ENCODE measurements at regions not wholly inside any gene's neighbourhood (a gene's known extent, or its start where the extent isn't known, plus 50 kb on each side); places are given as distances from the start of the nearest gene placed in this dataset.

- Histone ChIP-seq H3K9ac (ENCODE audit: low read depth, low read length, poor library complexity) (no peak overlapping the region), H3K79me1 (ENCODE audit: low read depth, low read length) (no peaks in the 10 kb centered on the region), H3K4me3 (ENCODE audit: low read length in 2 of 2) (no peak overlapping the region), H2BK5ac (ENCODE audit: low read length) (no peak overlapping the region), H2BK12ac (ENCODE audit: low read length) (no peak overlapping the region), H3K4me1 (ENCODE audit: control insufficient read depth in 2 of 2, insufficient read depth in 1 of 2, low read depth in 1 of 2, low read length in 2 of 2) (peaks cover 0 to 7% of the 10 kb centered on the region in 2 donors), H3K27me3 (ENCODE audit: control insufficient read depth in 3 of 3, insufficient read depth in 3 of 3, low read depth in 1 of 3, low read length in 3 of 3) (peaks cover 0 to 3% (median 0%) of the 10 kb centered on the region in 3 experiments), H3K9me3 (replicated peaks in 1 of 2; ENCODE audit: control insufficient read depth in 2 of 2, insufficient read depth in 1 of 2, low read depth in 1 of 2, low read length in 2 of 2) (no peaks in the 10 kb centered on the region), H3K4me2 (ENCODE audit: insufficient read depth, low read length, poor library complexity, severe bottlenecking) (no peak overlapping the region), H3K18ac (ENCODE audit: low read length) (no peak overlapping the region), H3K23ac (ENCODE audit: low read depth, low read length, poor library complexity) (peak overlapping the region; percentile 19), H4K8ac (ENCODE audit: low read depth, low read length) (no peak overlapping the region), H2AFZ (ENCODE audit: low read length) (no peak overlapping the region), H3K4ac (ENCODE audit: low read length) (peak overlapping the region; percentile 54), H3K36me3 (replicated peaks in 1 of 2; ENCODE audit: control insufficient read depth in 2 of 2, insufficient read depth in 2 of 2, low read length in 2 of 2) (no peaks in the 10 kb centered on the region), H2BK15ac (ENCODE audit: low read length) (no peak overlapping the region), H3K27ac (replicated peaks; ENCODE audit: low read length) (no peak overlapping the region), H3K14ac (ENCODE audit: low read length) (no peak overlapping the region), H4K91ac (ENCODE audit: low read depth, low read length, poor library complexity) (no peak overlapping the region), H2AK5ac (ENCODE audit: low read depth, low read length) (no peak overlapping the region), H2BK120ac (ENCODE audit: low read depth, low read length) (no peak overlapping the region)
- WGBS, 2 donors (ENCODE audit: extremely low coverage in 2 of 2, insufficient read length in 2 of 2, insufficient replicate concordance in 1 of 2), result no CpG with 5 or more reads among the region's 11 CpGs
- DNase-seq (ENCODE audit: low spot score), result no peak
Measured at GRCh38 chr3:44080474-44081072, 161.1 kb upstream of the TOPAZ1 start.

DNA sequence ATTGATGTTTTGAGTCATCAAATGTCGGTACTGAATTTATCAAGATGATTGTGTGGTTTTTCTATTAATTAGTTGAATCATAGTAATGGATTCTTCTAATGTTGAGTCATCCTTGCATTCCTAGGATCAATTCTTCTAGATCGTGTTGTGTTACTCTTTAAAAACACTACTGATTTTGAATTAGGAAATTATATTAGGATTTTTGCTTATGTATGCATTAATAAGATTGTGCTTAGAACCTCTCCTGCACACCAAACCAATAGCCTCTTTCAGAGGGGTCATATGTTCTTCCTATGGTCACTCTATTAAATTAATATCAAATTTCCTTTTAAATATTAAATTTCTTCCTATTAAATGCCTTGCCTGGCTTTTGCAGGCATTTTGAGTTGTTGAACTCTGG, 151.7 kb upstream of the TOPAZ1 start:
- H3K79me1 ChIP-seq (ENCODE audit: low read depth, low read length), result no peaks in the 10 kb centered on the region
- H3K4ac ChIP-seq (ENCODE audit: low read length), result no peak overlapping the region
- H2BK120ac ChIP-seq (ENCODE audit: low read depth, low read length), result no peak overlapping the region
- H3K9me3 ChIP-seq (replicated peaks in 1 of 2; ENCODE audit: control insufficient read depth in 2 of 2, insufficient read depth in 1 of 2, low read depth in 1 of 2, low read length in 2 of 2), result no peaks in the 10 kb centered on the region
- no peak overlapping the region for H2BK5ac ChIP-seq (ENCODE audit: low read length)
- H3K27ac ChIP-seq (replicated peaks; ENCODE audit: low read length), result no peak overlapping the region
- no peak overlapping the region for H3K23ac ChIP-seq (ENCODE audit: low read depth, low read length, poor library complexity)
- no peak for DNase-seq (ENCODE audit: low spot score)
- no peak overlapping the region for H3K4me3 ChIP-seq (ENCODE audit: low read length in 2 of 2)
- no peak overlapping the region for H3K14ac ChIP-seq (ENCODE audit: low read length)
- WGBS, 2 donors (ENCODE audit: extremely low coverage in 2 of 2, insufficient read length in 2 of 2, insufficient replicate concordance in 1 of 2), result no CpG with 5 or more reads among the region's 2 CpGs
- H4K91ac ChIP-seq (ENCODE audit: low read depth, low read length, poor library complexity), result no peak overlapping the region
- H2AK5ac ChIP-seq (ENCODE audit: low read depth, low read length), result no peak overlapping the region
- no peak overlapping the region for H3K18ac ChIP-seq (ENCODE audit: low read length)
- no peaks in the 10 kb centered on the region for H3K27me3 ChIP-seq (ENCODE audit: control insufficient read depth in 3 of 3, insufficient read depth in 3 of 3, low read depth in 1 of 3, low read length in 3 of 3)
- no peaks in the 10 kb centered on the region for H3K36me3 ChIP-seq (replicated peaks in 1 of 2; ENCODE audit: control insufficient read depth in 2 of 2, insufficient read depth in 2 of 2, low read length in 2 of 2)
- no peak overlapping the region for H4K8ac ChIP-seq (ENCODE audit: low read depth, low read length)
- no peak overlapping the region for H2BK12ac ChIP-seq (ENCODE audit: low read length)
- no peak overlapping the region for H3K4me2 ChIP-seq (ENCODE audit: insufficient read depth, low read length, poor library complexity, severe bottlenecking)
- no peak overlapping the region for H2AFZ ChIP-seq (ENCODE audit: low read length)
- no peak overlapping the region for H3K9ac ChIP-seq (ENCODE audit: low read depth, low read length, poor library complexity)
- no peak overlapping the region for H2BK15ac ChIP-seq (ENCODE audit: low read length)
- no peaks in the 10 kb centered on the region for H3K4me1 ChIP-seq (ENCODE audit: control insufficient read depth in 2 of 2, insufficient read depth in 1 of 2, low read depth in 1 of 2, low read length in 2 of 2)

DNA sequence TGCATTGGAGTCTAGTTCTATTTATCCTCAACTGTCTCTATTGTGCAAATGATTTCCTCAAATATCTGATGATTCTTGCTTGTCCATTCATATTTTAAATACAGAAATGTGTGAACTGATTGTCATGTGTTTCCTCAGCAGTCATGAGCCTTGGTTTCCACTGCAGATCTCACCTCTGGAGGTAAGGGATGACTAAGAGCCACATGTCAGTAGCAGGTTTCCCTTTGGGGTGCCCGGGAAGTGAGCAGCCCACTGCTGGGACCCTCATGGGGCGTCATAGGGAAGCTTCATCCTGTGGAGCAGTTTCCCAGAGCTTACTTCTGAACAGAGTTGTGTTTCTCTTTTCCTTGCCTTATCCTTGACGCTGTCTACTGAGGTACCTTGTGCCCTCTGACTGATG, 149.2 kb upstream of the TOPAZ1 start:
- Histone ChIP-seq H3K23ac (ENCODE audit: low read depth, low read length, poor library complexity) (no peak overlapping the region), H2BK15ac (ENCODE audit: low read length) (no peak overlapping the region), H4K8ac (ENCODE audit: low read depth, low read length) (no peak overlapping the region), H3K27me3 (ENCODE audit: control insufficient read depth in 3 of 3, insufficient read depth in 3 of 3, low read depth in 1 of 3, low read length in 3 of 3) (no peaks in the 10 kb centered on the region), H3K9me3 (replicated peaks in 1 of 2; ENCODE audit: control insufficient read depth in 2 of 2, insufficient read depth in 1 of 2, low read depth in 1 of 2, low read length in 2 of 2) (no peaks in the 10 kb centered on the region), H3K14ac (ENCODE audit: low read length) (no peak overlapping the region), H3K4me2 (ENCODE audit: insufficient read depth, low read length, poor library complexity, severe bottlenecking) (no peak overlapping the region), H3K4ac (ENCODE audit: low read length) (no peak overlapping the region), H3K4me3 (ENCODE audit: low read length in 2 of 2) (no peak overlapping the region), H3K36me3 (replicated peaks in 1 of 2; ENCODE audit: control insufficient read depth in 2 of 2, insufficient read depth in 2 of 2, low read length in 2 of 2) (no peaks in the 10 kb centered on the region), H2AFZ (ENCODE audit: low read length) (no peak overlapping the region), H3K79me1 (ENCODE audit: low read depth, low read length) (no peaks in the 10 kb centered on the region), H3K27ac (replicated peaks; ENCODE audit: low read length) (no peak overlapping the region), H4K91ac (ENCODE audit: low read depth, low read length, poor library complexity) (no peak overlapping the region), H2BK5ac (ENCODE audit: low read length) (no peak overlapping the region), H2BK12ac (ENCODE audit: low read length) (no peak overlapping the region), H2BK120ac (ENCODE audit: low read depth, low read length) (no peak overlapping the region), H2AK5ac (ENCODE audit: low read depth, low read length) (no peak overlapping the region), H3K9ac (ENCODE audit: low read depth, low read length, poor library complexity) (no peak overlapping the region), H3K4me1 (ENCODE audit: control insufficient read depth in 2 of 2, insufficient read depth in 1 of 2, low read depth in 1 of 2, low read length in 2 of 2) (no peaks in the 10 kb centered on the region), H3K18ac (ENCODE audit: low read length) (no peak overlapping the region)
- no peak for DNase-seq (ENCODE audit: low spot score)
- no CpG with 5 or more reads among the region's 3 CpGs for WGBS, 2 donors (ENCODE audit: extremely low coverage in 2 of 2, insufficient read length in 2 of 2, insufficient replicate concordance in 1 of 2)

GRCh38 chr3:44093531-44093930, 148.2 kb upstream of the TOPAZ1 start:
- Histone ChIP-seq H3K14ac (ENCODE audit: low read length) (no peak overlapping the region), H2BK5ac (ENCODE audit: low read length) (no peak overlapping the region), H3K4me3 (ENCODE audit: low read length in 2 of 2) (no peak overlapping the region), H3K9ac (ENCODE audit: low read depth, low read length, poor library complexity) (no peak overlapping the region), H2BK120ac (ENCODE audit: low read depth, low read length) (no peak overlapping the region), H2BK15ac (ENCODE audit: low read length) (no peak overlapping the region), H2BK12ac (ENCODE audit: low read length) (no peak overlapping the region), H3K4ac (ENCODE audit: low read length) (no peak overlapping the region), H3K4me1 (ENCODE audit: control insufficient read depth in 2 of 2, insufficient read depth in 1 of 2, low read depth in 1 of 2, low read length in 2 of 2) (peaks cover 2 to 9% of the 10 kb centered on the region in 2 donors), H3K23ac (ENCODE audit: low read depth, low read length, poor library complexity) (no peak overlapping the region), H3K18ac (ENCODE audit: low read length) (no peak overlapping the region), H2AFZ (ENCODE audit: low read length) (no peak overlapping the region), H2AK5ac (ENCODE audit: low read depth, low read length) (no peak overlapping the region), H3K4me2 (ENCODE audit: insufficient read depth, low read length, poor library complexity, severe bottlenecking) (no peak overlapping the region), H4K91ac (ENCODE audit: low read depth, low read length, poor library complexity) (no peak overlapping the region), H3K79me1 (ENCODE audit: low read depth, low read length) (no peaks in the 10 kb centered on the region), H4K8ac (ENCODE audit: low read depth, low read length) (no peak overlapping the region), H3K9me3 (replicated peaks in 1 of 2; ENCODE audit: control insufficient read depth in 2 of 2, insufficient read depth in 1 of 2, low read depth in 1 of 2, low read length in 2 of 2) (no peaks in the 10 kb centered on the region), H3K27me3 (ENCODE audit: control insufficient read depth in 3 of 3, insufficient read depth in 3 of 3, low read depth in 1 of 3, low read length in 3 of 3) (no peaks in the 10 kb centered on the region), H3K36me3 (replicated peaks in 1 of 2; ENCODE audit: control insufficient read depth in 2 of 2, insufficient read depth in 2 of 2, low read length in 2 of 2) (no peaks in the 10 kb centered on the region), H3K27ac (replicated peaks; ENCODE audit: low read length) (no peak overlapping the region)
- DNase-seq (ENCODE audit: low spot score), result no peak
- no CpG with 5 or more reads among the region's 2 CpGs for WGBS, 2 donors (ENCODE audit: extremely low coverage in 2 of 2, insufficient read length in 2 of 2, insufficient replicate concordance in 1 of 2)

All from neuronal stem cell (in vitro differentiated cells).